ENCODE measurements at regions not wholly inside any gene's neighbourhood (a gene's known extent, or its start where the extent isn't known, plus 50 kb on each side); places are given as distances from the start of the nearest gene placed in this dataset.
"Not testable (repeated sequence)": the region's sequence is repeated elsewhere in the genome, so short reads cannot be mapped to it uniquely, and the experiment has no call there.

DNA sequence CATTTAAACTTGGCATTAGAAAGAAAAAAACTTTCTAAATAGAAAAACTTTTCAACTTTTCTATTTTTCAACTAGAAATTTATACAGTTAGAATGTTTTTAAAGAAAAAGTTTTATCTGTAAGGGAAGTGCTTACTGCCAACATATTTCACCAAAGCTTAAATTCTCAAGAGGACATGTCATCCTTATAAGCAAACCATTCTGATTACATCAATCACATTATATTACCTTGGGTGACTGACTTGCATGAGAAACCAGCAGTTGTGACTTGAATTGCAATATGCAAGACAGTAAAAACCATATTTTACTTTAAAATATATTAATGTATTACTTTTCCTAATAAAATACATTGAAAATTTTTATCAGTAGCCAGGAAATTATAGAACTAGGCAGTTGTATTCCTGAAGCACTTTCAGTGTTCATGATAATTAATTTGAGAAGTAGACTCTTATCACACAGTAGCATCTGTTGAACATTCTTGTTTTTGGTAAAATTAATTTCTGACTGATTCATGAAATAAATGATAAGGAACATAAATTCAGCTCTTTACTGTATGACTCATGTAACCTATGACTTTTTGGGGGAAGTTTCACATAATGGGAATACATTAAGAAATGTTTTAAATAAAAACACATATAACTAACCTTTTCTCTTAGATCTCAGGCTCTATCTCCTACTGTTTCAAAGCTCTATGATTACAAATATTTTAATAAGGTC lies 345.0 kb upstream of the CCDC179 start:
- intact Hi-C loops (cut with micrococcal nuclease) = no loop called here
- CTCF ChIA-PET = no interaction called here
- no peak for DNase-seq
- peaks cover 8% of the 10 kb centered on the region for H3K9me3 Mint-ChIP-seq
- H3K36me3 Mint-ChIP-seq (ENCODE audit: low read depth) = no peaks in the 10 kb centered on the region
- TF ChIP-seq, protein P1, sequence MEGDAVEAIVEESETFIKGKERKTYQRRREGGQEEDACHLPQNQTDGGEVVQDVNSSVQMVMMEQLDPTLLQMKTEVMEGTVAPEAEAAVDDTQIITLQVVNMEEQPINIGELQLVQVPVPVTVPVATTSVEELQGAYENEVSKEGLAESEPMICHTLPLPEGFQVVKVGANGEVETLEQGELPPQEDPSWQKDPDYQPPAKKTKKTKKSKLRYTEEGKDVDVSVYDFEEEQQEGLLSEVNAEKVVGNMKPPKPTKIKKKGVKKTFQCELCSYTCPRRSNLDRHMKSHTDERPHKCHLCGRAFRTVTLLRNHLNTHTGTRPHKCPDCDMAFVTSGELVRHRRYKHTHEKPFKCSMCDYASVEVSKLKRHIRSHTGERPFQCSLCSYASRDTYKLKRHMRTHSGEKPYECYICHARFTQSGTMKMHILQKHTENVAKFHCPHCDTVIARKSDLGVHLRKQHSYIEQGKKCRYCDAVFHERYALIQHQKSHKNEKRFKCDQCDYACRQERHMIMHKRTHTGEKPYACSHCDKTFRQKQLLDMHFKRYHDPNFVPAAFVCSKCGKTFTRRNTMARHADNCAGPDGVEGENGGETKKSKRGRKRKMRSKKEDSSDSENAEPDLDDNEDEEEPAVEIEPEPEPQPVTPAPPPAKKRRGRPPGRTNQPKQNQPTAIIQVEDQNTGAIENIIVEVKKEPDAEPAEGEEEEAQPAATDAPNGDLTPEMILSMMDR (IDR thresholded peaks at IDR 0.05) = no peak
- H3K27ac Mint-ChIP-seq = no peak overlapping the region
- no peaks in the 10 kb centered on the region for H3K4me1 Mint-ChIP-seq
- ATAC-seq (ENCODE audit: low read depth) = no peak
- H3K4me3 Mint-ChIP-seq = no peak overlapping the region
- POLR2A ChIA-PET = no interaction called here
- no peaks in the 10 kb centered on the region for H3K27me3 Mint-ChIP-seq

DNA sequence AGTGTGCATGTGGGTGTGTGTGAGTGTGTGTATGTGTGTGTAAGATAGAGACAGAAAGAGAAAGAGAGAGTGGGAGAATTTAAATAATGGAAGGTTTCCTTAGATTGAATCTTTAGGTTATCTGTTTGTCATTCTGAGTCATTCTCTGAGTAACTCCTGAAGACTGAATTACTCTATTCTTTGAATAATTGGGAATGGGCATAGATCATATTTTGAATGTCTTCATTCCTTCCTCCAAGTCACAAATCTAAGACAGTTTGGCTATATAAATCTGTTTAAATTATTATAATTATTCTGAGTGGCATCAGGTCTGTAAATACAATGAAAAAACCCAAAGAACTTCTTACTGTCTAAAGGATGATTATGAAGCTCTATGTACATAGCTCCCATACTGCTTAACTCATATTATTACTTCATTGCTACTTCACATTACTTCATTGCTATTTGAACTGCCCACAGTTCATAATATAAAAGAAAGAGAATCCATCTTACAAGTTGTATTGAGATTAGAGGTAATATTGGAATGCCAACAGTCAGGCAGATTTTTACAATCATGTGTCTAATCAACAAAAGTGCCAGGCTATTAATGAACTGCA lies 346.6 kb upstream of the CCDC179 start:
- ATAC-seq (ENCODE audit: low read depth) = no peak
- Mint-ChIP-seq H3K4me3 (no peak overlapping the region), H3K27me3 (no peaks in the 10 kb centered on the region), H3K9me3 (peaks cover 8% of the 10 kb centered on the region), H3K36me3 (ENCODE audit: low read depth) (no peaks in the 10 kb centered on the region), H3K27ac (no peak overlapping the region), H3K4me1 (no peaks in the 10 kb centered on the region)
- TF ChIP-seq, protein P1 (IDR thresholded peaks at IDR 0.05) = no peak
- POLR2A ChIA-PET = no interaction called here
- DNase-seq = no peak
- intact Hi-C loops (cut with micrococcal nuclease) = no loop called here
- CTCF ChIA-PET = no interaction called here

GRCh38 chr11:23211221-23211620 lies 350.9 kb upstream of the CCDC179 start:
- ChIA-PET CTCF (no interaction called here), POLR2A (no interaction called here)
- Mint-ChIP-seq H3K36me3 (ENCODE audit: low read depth) (no peaks in the 10 kb centered on the region), H3K27me3 (no peaks in the 10 kb centered on the region), H3K9me3 (no peaks in the 10 kb centered on the region), H3K4me1 (no peaks in the 10 kb centered on the region), H3K27ac (no peak overlapping the region), H3K4me3 (no peak overlapping the region)
- ATAC-seq (ENCODE audit: low read depth) (no peak), DNase-seq (no peak)
- TF ChIP-seq, protein P1 (IDR thresholded peaks at IDR 0.05) = no peak
- intact Hi-C loops (cut with micrococcal nuclease) = no loop called here

DNA sequence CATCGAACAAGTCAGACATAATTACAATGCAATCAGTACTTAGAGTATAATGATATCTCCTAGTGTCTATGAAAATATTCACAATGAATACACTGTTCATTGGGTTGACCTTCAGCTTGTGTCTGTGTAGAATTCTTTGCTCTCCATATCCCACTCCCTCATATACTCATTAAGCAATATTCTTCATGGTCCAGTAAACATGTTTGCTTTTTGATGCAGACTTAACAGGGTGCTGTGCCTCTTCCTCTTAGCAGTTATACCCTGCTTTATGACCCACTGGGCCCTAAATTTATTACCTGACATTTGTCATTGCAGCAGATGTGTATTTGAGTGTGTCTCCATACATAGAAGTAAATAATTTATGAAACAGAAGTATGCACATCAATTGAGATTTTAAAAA lies 352.5 kb upstream of the CCDC179 start:
- ChIA-PET POLR2A (no interaction called here), CTCF (no interaction called here)
- no peak for DNase-seq
- Mint-ChIP-seq H3K4me1 (no peaks in the 10 kb centered on the region), H3K27me3 (no peaks in the 10 kb centered on the region), H3K9me3 (no peaks in the 10 kb centered on the region), H3K27ac (no peak overlapping the region), H3K36me3 (ENCODE audit: low read depth) (no peaks in the 10 kb centered on the region), H3K4me3 (no peak overlapping the region)
- TF ChIP-seq, protein P1 (IDR thresholded peaks at IDR 0.05) = no peak
- no peak for ATAC-seq (ENCODE audit: low read depth)
- intact Hi-C loops (cut with micrococcal nuclease) = no loop called here

DNA sequence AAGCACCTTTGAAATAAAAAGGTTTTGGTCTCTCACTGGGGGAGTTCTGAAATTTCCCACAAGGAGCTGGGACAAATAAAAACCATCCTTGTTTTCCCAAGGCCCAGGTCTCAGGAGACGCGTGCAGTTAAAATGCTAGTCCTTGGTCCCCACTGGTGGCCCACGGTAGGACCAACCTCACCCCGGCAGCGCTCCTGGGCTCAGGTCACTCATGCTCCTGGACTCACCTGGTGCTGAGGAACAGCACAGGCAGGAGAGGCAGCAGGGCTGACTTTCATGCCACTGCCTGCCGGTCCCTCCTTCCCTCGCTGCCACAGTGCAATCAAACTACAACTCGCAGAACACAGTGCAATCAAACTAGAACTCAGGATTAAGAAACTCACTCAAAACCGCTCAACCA lies 356.8 kb upstream of the CCDC179 start:
- no peak for ATAC-seq (ENCODE audit: low read depth)
- Mint-ChIP-seq H3K4me3 (no peak overlapping the region), H3K4me1 (no peaks in the 10 kb centered on the region), H3K36me3 (ENCODE audit: low read depth) (no peaks in the 10 kb centered on the region), H3K27ac (no peak overlapping the region), H3K27me3 (no peaks in the 10 kb centered on the region), H3K9me3 (peaks cover 5% of the 10 kb centered on the region)
- no peak for DNase-seq
- ChIA-PET CTCF (no interaction called here), POLR2A (no interaction called here)
- intact Hi-C loops (cut with micrococcal nuclease) = no loop called here
- TF ChIP-seq, protein P1 (IDR thresholded peaks at IDR 0.05) = no peak

GRCh38 chr11:23220086-23220485 lies 359.8 kb upstream of the CCDC179 start:
- H3K27ac Mint-ChIP-seq; H3K9me3 Mint-ChIP-seq; H3K36me3 Mint-ChIP-seq (ENCODE audit: low read depth); H3K27me3 Mint-ChIP-seq; H3K4me1 Mint-ChIP-seq; H3K4me3 Mint-ChIP-seq; intact Hi-C loops (cut with micrococcal nuclease); POLR2A ChIA-PET; DNase-seq; ATAC-seq (ENCODE audit: low read depth); CTCF ChIA-PET: not testable (repeated sequence)
